Posterior vena cava (tissue), 2 donors: ENCODE measurements at regions not wholly inside any gene's neighbourhood (a gene's known extent, or its start where the extent isn't known, plus 50 kb on each side); places are given as distances from the start of the nearest gene placed in this dataset.

ENCODE experiments used
- DNase-seq: peaks from one replicate; pipeline ENCODE4 v3.0.0-alpha.2; 2020; ENCODE audit warnings: low spot score
- intact Hi-C, 2 donors: fragments of 100-400 bp; cut with DNase I; formaldehyde crosslinking; loops; one replicate each; pipeline versions ENCODE4 v1.14.1 to v1.14.2; 2022 to 2023
- donor health status: DM: yes; HTN: yes; CAD: no.
- donor health status: DM: yes; HTN: yes; CAD: no.

GRCh38 chr1:82181846-82182245, 381.1 kb downstream of the ADGRL2 start:
- no peak for DNase-seq
- intact Hi-C loops, result no loop called here

GRCh38 chr1:82179131-82179530, 378.4 kb downstream of the ADGRL2 start:
- DNase-seq, result no peak
- intact Hi-C loops, result no loop called here

- DNase-seq, result no peak
- intact Hi-C loops, result no loop called here
These were observed 376.5 kb downstream of the ADGRL2 start for GRCh38 chr1:82177192-82177591.

- intact Hi-C loops, result no loop called here
- no peak for DNase-seq
These were observed 371.2 kb downstream of the ADGRL2 start for GRCh38 chr1:82171955-82172354.

- DNase-seq, result no peak
- intact Hi-C loops, result loop anchor here in 1 of 2 donors (2.0 to 10.0 kb wide), 2 partner anchors 78 to 364 kb away; partner anchors contain the start of gene ADGRL2
These were observed 367.7 kb downstream of the ADGRL2 start for GRCh38 chr1:82168482-82168881.

- DNase-seq, result no peak
- intact Hi-C loops, result loop anchor here in 1 of 2 donors (10.0 kb wide), 1 partner anchor 361 kb away; the partner anchor contains the start of gene ADGRL2
These were observed 364.6 kb downstream of the ADGRL2 start for GRCh38 chr1:82165304-82165703.

- DNase-seq, result no peak
- intact Hi-C loops, result loop anchor here in 1 of 2 donors (10.0 kb wide), 1 partner anchor 358 kb away; the partner anchor contains the start of gene ADGRL2
These were observed 362.0 kb downstream of the ADGRL2 start for GRCh38 chr1:82162486-82163420.

GRCh38 chr1:82161700-82162141, 361.0 kb downstream of the ADGRL2 start:
- no peak for DNase-seq
- intact Hi-C loops, result loop anchor here in 1 of 2 donors (10.0 kb wide), 1 partner anchor 357 kb away; the partner anchor contains the start of gene ADGRL2

- DNase-seq, result no peak
- intact Hi-C loops, result loop anchor here in 1 of 2 donors (10.0 kb wide), 1 partner anchor 356 kb away; the partner anchor contains the start of gene ADGRL2
These were observed 360.2 kb downstream of the ADGRL2 start for GRCh38 chr1:82160903-82161302.

- intact Hi-C loops, result loop anchor here in 1 of 2 donors (10.0 kb wide), 1 partner anchor 355 kb away; the partner anchor contains the start of gene ADGRL2
- no peak for DNase-seq
These were observed 359.3 kb downstream of the ADGRL2 start for GRCh38 chr1:82160036-82160435.

- intact Hi-C loops, result no loop called here
- DNase-seq, result no peak
These were observed 358.2 kb downstream of the ADGRL2 start for GRCh38 chr1:82158981-82159380.

GRCh38 chr1:82154219-82154970, 353.7 kb downstream of the ADGRL2 start:
- no peak for DNase-seq
- intact Hi-C loops, result no loop called here

- intact Hi-C loops, result no loop called here
- no peak for DNase-seq
These were observed 353.0 kb downstream of the ADGRL2 start for GRCh38 chr1:82153752-82154151.

GRCh38 chr1:82153272-82153629, 352.5 kb downstream of the ADGRL2 start:
- intact Hi-C loops, result no loop called here
- DNase-seq, result no peak

GRCh38 chr1:82152356-82153271, 351.9 kb downstream of the ADGRL2 start:
- intact Hi-C loops, result no loop called here
- DNase-seq, result no peak

GRCh38 chr1:82145656-82146055, 344.9 kb downstream of the ADGRL2 start:
- intact Hi-C loops, result no loop called here
- no peak for DNase-seq

GRCh38 chr1:82143108-82143833, 342.5 kb downstream of the ADGRL2 start:
- intact Hi-C loops, result no loop called here

GRCh38 chr1:82141390-82141789, 340.7 kb downstream of the ADGRL2 start:
- DNase-seq, result no peak
- intact Hi-C loops, result no loop called here

More at GRCh38 chr1:82143108-82143833, 342.5 kb downstream of the ADGRL2 start:
- no peak for DNase-seq
